ENCODE measurements at regions not wholly inside any gene's neighbourhood (a gene's known extent, or its start where the extent isn't known, plus 50 kb on each side); places are given as distances from the start of the nearest gene placed in this dataset.
"Not testable (repeated sequence)": the region's sequence is repeated elsewhere in the genome, so short reads cannot be mapped to it uniquely, and the experiment has no call there.

DNA sequence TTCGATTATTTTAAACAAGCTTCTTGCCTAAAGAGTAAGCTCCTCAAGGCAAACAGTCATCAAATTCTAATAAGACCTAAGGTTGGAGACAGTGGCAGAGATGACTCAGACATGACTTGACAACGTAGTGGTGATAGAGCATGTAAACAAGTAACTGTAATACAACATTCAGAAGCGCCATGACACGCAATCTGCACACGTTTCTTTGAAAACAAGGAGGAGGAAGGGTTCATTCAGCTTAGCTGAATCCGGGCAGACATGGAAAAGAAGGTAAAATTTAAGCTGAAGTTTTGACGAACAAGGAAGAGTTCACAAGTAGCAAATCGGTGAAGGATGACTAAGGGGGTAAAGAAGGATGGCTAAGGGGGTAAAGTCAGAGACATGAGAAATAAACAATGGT, 152.4 kb upstream of the ZC3H12C start:
- ATAC-seq (ENCODE audit: poor library complexity) (no peak), DNase-seq (no peak)
- intact Hi-C loops (cut with DNase I): loop anchor here (10.0 kb wide), 1 partner anchor 234 kb away; no protein-coding TSS in a partner anchor

DNA sequence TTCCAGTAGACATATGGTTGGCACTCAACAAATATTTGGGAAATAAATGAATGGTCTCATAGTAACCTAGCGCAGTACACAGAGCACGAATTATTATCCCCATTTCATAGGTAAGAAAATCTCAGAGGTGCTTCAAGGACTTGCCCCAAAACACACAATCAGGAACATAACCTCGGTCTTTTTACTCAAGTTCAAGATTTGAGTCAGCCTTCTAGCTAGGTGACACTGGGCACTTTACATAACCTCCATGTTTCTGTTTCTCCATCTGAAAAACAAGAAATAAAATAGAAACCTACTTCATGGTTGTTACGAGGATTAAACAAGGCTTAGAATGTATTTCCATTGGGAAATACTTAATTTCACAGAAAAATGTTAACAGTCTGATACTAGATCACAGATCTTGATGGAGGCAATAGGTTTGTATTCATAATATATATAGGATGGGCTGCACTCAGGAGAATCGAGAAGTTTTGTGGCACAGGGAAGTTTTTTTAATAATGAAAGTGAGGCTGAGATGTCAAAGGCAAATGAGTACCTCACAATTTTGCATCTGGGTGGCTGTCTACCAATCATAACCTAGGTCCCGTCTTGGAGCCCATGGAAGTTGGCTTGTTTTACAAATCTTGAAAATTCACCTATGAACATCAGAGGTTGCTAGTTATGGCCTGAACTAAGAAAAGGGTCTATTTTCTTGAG, 147.4 kb upstream of the ZC3H12C start:
- DNase-seq (no peak), ATAC-seq (ENCODE audit: poor library complexity) (peak; percentile 25)
- intact Hi-C loops (cut with DNase I): loop anchor here (10.0 kb wide), 1 partner anchor 229 kb away; no protein-coding TSS in a partner anchor

DNA sequence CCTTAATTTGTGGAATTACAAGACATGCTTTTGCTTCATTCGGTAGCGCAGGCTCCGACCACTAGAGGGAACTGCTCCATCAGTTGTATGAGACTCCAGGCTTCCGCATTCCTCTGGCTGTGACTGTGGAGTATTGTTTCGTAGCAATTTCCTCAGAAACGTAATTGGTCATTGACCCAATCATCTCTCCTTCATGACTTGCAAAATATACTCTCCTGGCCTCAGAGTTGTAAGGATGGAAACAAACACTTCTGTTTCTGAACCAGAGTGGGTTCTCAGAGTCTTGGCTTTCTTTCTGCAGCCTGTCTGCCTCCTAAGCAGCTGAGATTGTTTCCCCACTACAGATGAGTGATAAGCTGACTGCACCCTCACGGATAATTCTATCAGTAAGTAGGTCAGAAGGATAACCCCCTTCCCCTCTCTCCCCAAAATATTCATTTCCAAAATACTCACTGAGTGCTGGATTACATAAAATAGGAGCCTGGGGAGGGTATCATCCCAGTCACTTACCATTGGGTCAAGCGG, 146.8 kb upstream of the ZC3H12C start:
- ATAC-seq (ENCODE audit: poor library complexity) (peak; percentile 99), DNase-seq (peak; percentile 88)
- intact Hi-C loops (cut with DNase I): loop anchor here (10.0 kb wide), 1 partner anchor 228 kb away; no protein-coding TSS in a partner anchor

DNA sequence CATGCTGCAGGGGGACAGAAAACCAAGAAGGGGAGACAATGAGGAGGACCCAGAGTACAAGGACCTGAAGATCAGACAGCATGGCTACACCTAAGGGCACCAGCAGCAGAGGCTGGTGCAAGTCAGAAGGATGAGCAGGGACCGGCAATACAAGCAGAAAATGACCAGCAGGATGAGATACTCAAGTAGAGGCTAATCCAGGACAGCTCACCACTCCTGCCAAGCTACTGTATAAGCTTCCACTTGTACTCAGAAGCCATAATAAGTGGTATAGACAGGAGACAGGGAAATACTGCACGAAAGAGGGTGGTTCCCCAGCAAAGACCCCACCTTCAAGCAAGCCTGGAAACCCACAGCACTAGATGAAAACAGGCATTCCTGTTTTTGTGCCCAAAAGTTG, 138.7 kb upstream of the ZC3H12C start:
- DNase-seq: no peak
- intact Hi-C loops (cut with DNase I): no loop called here
- no peak for ATAC-seq (ENCODE audit: poor library complexity)

DNA sequence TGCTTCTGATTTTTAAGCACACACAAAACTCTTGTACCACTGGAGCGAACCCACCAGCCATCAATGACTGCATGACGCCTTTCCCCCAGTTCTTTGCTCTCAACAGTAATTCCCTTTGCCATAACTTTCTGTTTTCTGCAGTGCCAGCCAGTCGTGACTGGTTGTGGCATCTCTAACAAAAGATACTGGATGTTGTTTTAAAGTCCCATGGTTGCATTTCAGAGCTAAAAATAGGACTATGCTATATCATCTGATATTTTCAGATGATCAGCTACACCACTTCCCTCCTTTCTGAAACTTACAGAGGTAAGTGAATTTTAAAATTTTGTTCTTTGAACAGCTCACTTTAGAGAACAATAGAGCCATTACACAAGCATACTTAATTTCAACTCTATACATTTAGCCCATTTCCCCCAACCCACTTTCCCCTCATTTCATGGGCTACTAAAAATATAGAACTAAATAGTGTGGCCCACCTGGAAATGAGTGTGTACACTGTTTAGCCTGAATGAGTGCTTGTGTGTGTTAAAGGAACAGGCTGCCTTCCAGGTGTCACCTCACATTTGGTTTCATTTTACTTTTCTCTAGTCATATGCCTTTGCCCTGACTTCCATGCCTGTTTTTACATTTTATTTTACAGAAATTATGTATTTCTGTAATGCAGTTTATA, 136.9 kb upstream of the ZC3H12C start:
- no peak for ATAC-seq (ENCODE audit: poor library complexity)
- intact Hi-C loops (cut with DNase I): no loop called here
- no peak for DNase-seq

DNA sequence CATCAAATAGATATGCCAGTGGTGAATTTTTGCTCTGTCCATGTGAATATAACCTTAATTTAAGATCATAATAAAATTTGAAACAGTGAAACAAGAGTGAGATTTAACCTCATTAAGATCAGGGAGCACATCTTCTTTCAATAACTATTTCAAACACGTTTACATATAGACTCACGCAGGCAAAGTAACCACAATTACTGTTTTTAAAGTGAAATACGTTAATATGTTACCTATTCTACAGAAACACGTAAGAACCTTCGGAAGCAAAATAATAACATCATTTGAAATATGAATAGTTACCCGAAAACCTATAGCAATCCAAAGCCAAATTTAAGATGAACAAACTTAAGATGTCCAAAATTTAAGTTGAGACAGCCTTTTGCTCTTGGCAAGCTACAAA, 136.2 kb upstream of the ZC3H12C start:
- intact Hi-C loops (cut with DNase I): no loop called here
- ATAC-seq (ENCODE audit: poor library complexity): no peak

DNA sequence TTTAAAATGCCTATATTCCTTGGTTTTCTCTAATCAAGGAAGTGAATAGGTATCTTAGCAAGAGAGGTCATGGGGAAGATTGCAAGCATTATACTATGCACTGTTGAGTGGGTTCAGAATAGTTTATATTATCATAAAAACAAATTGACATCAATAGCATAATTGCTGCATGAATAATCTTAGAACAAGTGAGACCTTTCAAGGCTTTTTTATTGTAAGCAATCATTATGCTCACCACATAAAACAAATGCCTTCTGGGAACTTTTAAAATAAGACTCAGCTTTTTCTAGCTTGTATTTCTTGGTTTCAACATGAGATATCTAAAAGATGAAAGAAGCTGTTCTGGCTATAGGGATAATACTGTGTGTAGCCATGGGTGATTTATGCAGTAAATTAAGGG, 135.6 kb upstream of the ZC3H12C start:
- ATAC-seq (ENCODE audit: poor library complexity) (no peak), DNase-seq (no peak)
- intact Hi-C loops (cut with DNase I): no loop called here

More for the DNA sequence above, 136.2 kb upstream of the ZC3H12C start:
- no peak for DNase-seq

DNA sequence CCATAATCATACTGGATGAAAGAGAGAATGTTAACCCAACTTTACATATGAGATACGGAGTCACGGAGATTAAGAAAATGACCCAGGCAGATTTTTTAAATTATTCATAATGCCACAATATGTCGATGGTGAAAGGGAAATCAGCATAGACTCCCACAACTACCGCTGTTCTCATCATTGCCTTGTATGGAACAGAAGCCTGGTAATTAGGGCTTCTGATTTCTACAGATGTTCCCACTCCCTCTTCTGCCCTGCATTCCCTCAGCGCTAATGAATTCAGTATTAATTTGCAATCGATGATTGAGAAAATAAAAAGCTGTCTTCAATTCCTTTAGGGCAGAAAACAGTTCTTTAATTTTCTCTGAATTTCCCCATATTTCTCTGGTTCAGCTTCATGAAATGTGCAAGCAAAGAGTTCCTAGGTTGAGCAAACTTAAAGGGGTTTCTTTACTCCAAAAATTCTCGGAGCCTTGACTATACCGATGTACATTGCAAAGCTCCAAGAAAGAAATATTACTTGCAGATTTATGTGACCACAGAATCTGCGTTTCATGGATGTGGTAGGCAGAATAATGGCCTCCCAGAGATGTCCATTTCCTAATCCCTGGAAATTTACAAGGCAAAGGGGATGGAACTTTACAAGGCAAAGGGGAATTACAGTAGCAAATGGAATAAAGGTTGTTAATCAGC, 134.9 kb upstream of the ZC3H12C start:
- intact Hi-C loops (cut with DNase I): no loop called here
- ATAC-seq (ENCODE audit: poor library complexity): no peak

DNA sequence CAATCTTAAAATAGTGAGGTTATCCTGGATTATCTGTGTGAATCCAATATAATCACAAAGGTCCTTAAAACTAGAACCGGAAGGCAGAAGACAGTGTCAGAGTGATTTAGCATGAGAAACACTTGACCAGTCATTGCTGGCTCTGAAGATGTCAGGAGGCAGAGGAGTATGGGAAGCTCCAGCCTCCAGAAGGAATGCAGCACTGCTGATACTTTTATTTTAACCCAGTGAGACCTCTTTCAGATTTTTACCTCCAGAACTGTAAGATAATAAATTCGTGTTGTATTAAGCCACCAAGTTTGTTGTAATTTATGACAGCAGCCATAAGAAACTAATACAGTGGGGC, 134.4 kb upstream of the ZC3H12C start:
- ATAC-seq (ENCODE audit: poor library complexity) (no peak), DNase-seq (no peak)
- intact Hi-C loops (cut with DNase I): no loop called here

More for the DNA sequence above, 134.9 kb upstream of the ZC3H12C start:
- no peak for DNase-seq

DNA sequence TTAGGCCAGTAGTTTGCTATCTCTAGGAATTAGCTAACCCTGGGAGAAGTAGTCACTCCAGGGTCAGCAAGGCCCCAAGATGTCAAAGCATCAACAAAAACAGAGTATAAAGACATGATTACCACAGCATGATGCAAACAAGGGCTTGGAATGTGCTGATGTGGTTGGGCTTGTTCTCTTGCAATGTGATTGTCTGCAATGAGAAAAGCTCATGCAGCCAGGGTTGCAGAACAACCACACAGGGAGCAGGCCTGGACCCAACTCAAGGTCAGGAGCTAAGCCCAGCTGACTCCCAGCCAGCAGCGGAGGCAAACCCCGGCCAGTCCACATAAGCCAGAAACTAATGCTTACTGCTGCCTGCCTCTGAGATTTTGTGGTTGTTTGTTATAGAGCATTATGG, 132.4 kb upstream of the ZC3H12C start:
- DNase-seq: peak; percentile 81

DNA sequence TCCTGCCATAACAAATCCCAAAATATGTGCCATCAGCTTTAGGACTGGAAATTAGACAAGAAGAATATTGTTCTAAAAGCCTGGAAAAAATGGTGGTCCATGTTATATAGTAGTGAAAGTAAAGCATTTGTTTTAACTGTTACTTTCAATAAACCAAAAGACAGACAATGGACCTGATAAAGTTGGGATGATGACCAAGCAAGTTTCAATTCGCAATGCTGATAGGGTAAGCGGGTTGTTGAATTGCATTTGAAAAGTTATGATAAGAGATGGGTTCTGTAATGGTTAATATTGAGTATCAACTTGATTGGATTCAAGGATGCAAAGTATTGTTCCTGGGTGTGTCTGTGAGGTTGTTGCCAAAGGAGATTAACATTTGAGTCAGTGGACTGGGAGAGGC, 131.9 kb upstream of the ZC3H12C start:
- ATAC-seq (ENCODE audit: poor library complexity) (no peak), DNase-seq (no peak)
- intact Hi-C loops (cut with DNase I): no loop called here

More for the DNA sequence above, 132.4 kb upstream of the ZC3H12C start:
- ATAC-seq (ENCODE audit: poor library complexity): peak; percentile 97
- intact Hi-C loops (cut with DNase I): no loop called here

DNA sequence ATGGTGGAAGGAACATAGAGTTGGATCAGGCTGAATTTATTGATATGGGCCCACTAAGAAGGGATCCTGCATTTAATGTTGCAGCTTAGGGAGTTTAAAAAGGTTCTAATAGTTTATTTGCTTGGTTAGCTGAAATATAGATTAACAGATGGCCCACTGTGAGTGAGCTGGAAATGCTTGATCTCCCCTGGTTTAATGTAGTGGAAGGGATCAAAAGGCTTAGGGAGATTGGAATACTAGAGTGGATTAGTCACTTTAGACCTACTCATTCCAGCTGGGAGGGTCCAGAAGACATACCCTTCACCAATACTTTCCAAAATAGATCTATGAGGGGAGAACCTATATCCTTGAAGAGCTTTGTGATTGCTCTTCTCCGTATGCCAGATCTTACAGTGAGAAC, 130.1 kb upstream of the ZC3H12C start:
- ATAC-seq (ENCODE audit: poor library complexity) (no peak), DNase-seq (no peak)
- intact Hi-C loops (cut with DNase I): no loop called here

DNA sequence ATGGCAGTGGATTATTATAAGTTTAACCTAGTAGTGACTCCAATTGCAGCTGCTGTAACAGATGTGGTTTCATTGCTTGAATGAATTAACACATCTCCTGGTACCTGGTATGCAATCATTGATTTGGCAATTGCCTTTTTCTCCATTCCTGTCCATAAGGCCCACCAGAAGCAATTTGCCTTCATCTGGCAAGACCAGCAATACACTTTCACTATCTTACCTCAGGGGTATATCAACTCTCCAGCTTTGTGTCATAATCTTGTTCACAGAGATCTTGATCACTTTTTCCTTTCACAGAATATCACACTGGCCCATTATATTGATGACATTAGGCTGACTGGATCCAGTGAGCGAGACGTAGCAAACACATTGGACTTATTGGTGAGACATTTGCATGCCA, 128.7 kb upstream of the ZC3H12C start:
- ATAC-seq (ENCODE audit: poor library complexity): no peak
- DNase-seq: no peak
- intact Hi-C loops (cut with DNase I): no loop called here

DNA sequence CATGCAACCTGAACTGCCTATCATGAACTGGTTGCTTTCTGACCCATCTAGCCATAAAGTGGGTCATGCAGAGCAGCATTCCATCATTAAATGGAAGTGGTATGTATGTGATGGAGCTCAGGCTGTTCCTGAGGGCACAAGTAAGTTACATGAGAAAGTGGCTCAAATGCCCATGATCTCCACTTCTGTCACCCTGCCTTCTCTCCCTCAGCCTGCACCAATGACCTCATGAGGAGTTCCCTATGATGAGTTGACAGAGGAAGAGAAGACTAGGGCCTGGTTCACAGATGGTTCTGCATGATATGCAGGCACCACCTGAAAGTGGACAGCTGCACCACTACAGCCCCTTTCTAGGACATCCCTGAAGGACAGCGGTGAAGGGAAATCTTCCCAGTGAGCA, 127.7 kb upstream of the ZC3H12C start:
- DNase-seq; ATAC-seq (ENCODE audit: poor library complexity); intact Hi-C loops (cut with DNase I): not testable (repeated sequence)

DNA sequence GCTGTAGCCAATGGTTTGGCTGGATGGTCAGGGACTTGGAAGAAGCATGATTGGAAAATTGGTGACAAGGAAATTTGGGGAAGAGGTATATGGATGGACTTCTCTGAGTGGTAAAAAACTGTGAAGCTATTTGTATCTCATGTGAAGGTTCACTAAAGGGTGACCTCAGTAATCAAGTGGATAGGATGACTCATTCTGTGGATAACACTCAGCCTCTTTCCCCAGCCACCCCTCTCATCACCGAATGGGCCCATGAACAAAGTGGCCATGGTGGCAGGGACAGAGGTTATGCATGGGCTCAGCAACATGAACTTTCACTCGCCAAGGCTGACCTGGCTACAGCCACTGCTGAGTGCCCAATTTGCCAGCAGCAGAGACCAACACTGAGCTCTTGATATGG, 127.3 kb upstream of the ZC3H12C start:
- intact Hi-C loops (cut with DNase I); DNase-seq; ATAC-seq (ENCODE audit: poor library complexity): not testable (repeated sequence)

DNA sequence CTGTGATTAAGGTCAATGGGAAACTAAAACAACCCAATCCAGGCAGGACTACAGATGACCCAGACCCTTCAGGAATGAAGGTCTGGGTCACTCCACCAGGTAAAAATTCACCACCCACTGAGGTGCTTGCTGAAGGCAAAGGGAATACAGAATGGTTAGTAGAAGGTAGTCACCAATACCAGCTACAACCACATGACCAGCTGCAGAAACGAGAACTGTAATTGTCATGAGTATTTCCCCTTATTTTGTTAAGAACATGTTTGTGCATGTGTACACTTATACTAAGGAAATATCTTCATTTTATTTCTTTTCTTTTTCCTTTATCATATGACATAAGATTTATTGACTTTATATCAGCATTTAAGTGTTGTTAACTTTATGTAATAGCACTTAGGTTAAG, 126.1 kb upstream of the ZC3H12C start:
- DNase-seq; ATAC-seq (ENCODE audit: poor library complexity); intact Hi-C loops (cut with DNase I): not testable (repeated sequence)

DNA sequence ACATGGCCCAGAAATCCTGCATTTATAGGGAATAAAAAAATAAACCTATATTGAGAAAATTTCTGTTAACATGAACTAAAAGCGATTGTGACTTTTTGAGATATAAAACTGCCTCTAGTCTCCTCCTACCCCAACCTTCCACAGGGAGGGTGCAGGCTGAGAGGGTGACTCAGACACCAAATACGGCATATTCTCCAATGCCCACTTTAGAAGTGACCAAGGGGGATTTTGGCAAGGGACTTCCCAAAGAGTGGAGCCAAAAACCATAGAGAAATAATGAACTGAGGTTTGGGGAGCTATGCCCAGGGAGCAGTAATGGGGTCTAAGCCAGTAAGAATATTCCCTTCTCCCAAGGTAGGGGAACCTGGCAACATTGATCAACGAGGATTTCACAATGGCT, 124.9 kb upstream of the ZC3H12C start:
- intact Hi-C loops (cut with DNase I): no loop called here
- no peak for DNase-seq

DNA sequence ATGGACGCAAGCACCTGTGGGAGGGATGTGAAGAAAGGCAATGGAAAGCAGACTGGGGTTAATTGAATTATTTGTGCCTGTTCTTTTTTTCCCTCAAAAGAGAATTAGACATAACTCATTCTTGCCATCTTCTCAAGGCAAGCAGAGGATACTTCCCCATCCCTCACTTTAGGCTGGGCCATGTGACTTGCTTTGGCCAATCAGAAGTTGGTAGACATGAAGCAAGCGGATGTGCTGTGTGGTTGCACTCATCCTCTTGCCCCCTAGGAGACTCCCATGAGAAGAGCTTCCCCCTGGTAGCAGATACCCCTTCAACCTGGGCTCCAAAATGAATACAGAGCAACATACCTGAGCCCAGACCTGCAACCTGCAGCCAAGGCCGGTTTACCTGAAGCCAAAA, 124.4 kb upstream of the ZC3H12C start:
- ATAC-seq (ENCODE audit: poor library complexity): no peak
- DNase-seq: no peak
- intact Hi-C loops (cut with DNase I): no loop called here

More for the DNA sequence above, 124.9 kb upstream of the ZC3H12C start:
- ATAC-seq (ENCODE audit: poor library complexity): no peak

DNA sequence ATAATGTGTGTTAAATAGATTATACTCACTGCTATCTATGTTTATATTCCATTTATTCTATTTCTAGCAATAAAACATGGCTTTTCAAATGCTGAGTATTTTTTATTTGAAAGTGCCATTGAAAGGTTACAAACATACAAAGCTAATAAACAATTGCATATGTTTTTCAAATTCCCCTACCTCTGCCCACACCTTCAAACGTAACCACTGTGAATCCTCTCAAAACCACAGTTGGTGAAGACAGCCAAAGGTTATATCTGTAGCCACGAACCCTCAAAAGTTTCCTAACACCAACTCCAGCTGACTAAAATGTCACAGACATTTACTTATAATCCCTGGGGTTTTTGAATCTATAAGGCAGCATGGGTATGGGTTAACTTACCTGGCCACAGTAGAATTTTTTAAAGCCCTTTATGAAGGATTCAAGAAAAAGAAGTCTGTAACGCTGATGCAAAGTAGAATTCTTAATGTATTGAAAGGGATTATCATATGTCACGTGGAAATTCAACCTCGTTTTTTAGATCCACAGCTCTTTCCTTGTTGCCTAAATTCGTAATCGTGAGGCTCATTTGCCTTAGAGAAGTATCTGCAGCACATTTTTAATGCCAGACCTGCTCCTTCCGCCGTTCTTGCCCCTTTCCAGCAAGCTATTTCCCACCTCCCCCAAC, 122.5 kb upstream of the ZC3H12C start:
- intact Hi-C loops (cut with DNase I): no loop called here

More for the DNA sequence above, 122.5 kb upstream of the ZC3H12C start:
- DNase-seq (no peak), ATAC-seq (ENCODE audit: poor library complexity) (no peak)
